ENCODE measurements at regions not wholly inside any gene's neighbourhood (a gene's known extent, or its start where the extent isn't known, plus 50 kb on each side); places are given as distances from the start of the nearest gene placed in this dataset.

DNA sequence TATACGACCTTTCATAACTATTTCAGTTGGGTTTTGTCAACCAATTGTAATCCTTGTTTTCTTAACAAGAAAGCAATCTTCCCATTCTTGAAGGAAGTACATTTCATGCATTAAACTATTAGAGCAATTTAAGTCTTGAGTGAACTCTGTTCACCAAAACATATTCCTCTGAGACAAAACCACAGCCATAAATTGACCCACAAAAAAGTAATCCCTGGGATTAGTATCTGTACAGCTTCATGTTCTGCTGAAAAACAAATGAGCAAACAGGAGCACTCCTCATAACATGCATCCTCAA, 207.0 kb upstream of the PDE5A start:
- no peak for DNase-seq (ENCODE audit: low read depth)
- no peak for TF ChIP-seq CTCF (IDR thresholded peaks at IDR 0.05; ENCODE audit: control insufficient read depth, extremely low read depth, insufficient read depth)
- H3K4me3 ChIP-seq (ENCODE audit: low read depth, low read length) = no peak overlapping the region

DNA sequence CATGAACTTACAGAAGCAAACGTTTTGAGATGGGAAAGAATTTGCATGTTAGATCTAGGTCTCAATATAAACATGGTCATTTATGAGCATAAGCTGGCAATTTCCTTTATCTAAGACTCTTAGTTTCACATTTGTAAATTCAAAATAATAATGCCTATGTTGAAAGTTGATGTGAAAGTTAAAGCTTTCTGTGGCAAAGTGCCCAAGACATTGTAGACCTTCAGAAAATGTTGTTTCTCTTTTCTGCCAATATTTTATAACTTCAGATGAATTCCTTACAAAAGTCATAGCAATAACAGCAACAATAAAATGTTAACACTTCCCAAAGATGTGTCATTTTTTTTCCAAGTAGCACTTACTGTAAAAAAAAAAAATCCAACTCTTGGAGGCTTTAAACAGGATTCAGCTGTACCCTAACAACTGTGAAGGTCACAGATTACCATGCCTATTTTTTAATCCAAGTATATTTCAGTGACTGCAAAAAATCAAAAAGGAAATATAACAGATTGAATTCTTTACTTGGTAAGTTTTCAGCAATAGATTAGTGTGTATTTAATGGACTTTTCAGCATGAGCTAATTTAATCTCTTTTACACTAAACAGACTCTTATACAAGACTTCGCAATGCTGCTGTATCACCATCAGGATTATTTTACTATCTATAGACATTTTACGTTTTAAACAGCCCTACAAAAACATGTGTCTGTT, 206.5 kb upstream of the PDE5A start:
- TF ChIP-seq CTCF (IDR thresholded peaks at IDR 0.05; ENCODE audit: control insufficient read depth, extremely low read depth, insufficient read depth) = no peak
- no peak overlapping the region for H3K4me3 ChIP-seq (ENCODE audit: low read depth, low read length)
- no peak for DNase-seq (ENCODE audit: low read depth)

DNA sequence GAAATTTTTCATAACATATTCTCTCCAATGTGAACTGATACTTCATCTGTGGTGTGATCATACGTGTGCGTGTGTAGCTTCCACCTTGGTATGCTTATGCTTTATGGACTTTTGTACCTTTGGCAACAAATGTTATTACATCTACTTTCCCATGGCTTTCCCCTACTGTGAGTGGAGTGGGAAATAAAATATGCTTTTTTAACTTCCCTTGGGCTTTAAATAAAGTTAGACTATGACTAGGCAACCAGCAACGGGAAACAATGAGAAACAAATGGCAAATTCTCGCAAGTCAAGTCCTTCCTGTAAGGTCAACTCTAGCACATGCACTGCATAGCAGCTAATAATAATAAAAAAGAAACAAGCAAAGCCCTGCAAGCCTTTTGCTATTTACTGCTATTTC, 205.0 kb upstream of the PDE5A start:
- no peak overlapping the region for H3K4me3 ChIP-seq (ENCODE audit: low read depth, low read length)
- TF ChIP-seq CTCF (IDR thresholded peaks at IDR 0.05; ENCODE audit: control insufficient read depth, extremely low read depth, insufficient read depth) = no peak
- DNase-seq (ENCODE audit: low read depth) = no peak

DNA sequence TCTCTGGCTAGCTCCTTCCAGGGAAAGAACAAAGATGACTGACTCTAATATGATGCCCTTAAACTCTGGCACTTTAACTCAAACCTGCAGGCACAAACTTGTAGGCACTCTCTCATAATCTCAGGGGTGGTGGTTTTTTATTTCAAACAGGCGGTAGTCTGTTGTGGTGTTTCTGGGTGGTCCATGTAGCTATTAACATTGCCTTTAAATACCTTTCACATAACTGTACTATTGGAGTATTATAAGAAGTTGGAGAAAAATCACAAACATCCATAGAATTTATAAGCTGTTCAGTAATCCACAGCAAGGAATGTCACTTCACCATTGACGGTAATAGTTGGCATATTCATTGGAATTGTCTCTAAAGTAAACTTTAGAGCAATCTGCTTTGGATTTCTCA, 204.2 kb upstream of the PDE5A start:
- no peak for DNase-seq (ENCODE audit: low read depth)
- TF ChIP-seq CTCF (IDR thresholded peaks at IDR 0.05; ENCODE audit: control insufficient read depth, extremely low read depth, insufficient read depth) = no peak
- H3K4me3 ChIP-seq (ENCODE audit: low read depth, low read length) = no peak overlapping the region

DNA sequence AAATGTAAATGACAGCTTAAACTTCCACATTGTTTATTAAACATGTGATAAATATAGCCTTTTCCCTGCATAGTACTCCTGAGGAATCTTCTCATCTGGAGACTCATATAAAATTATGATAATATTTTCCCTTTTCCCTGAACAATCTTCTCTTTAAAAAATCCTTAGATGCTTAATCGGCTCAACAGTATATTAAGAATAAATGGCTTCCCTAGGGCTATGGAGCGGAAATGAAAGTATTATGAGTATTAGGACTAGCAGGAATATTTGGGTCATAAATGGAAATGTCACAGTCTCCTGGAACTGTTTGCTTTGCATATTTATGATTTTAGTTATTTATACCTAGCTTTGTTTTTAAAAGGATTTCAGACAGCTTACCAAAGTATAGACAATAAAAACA, 200.7 kb upstream of the PDE5A start:
- no peak for DNase-seq (ENCODE audit: low read depth)
- TF ChIP-seq CTCF (IDR thresholded peaks at IDR 0.05; ENCODE audit: control insufficient read depth, extremely low read depth, insufficient read depth) = no peak
- no peak overlapping the region for H3K4me3 ChIP-seq (ENCODE audit: low read depth, low read length)

DNA sequence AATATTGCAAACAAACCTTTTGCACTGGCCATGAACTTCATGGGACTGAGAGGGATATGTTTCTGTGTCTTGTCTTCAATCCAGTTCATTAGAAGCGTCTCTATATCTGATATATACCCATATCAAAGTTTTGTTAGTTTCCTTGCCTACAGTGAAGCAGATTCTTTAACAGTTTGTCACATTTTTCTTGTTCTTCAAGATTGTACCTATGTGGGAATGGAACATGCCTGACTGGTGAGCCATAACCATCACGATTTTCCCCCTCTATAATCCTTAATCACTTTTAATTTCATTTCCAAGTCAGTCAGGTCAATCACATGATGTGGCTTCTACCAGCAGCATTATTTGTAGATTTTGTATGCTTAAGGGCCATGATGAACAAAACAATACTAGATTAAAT, 197.1 kb upstream of the PDE5A start:
- DNase-seq (ENCODE audit: low read depth) = no peak
- no peak for TF ChIP-seq CTCF (IDR thresholded peaks at IDR 0.05; ENCODE audit: control insufficient read depth, extremely low read depth, insufficient read depth)
- H3K4me3 ChIP-seq (ENCODE audit: low read depth, low read length) = no peak overlapping the region

DNA sequence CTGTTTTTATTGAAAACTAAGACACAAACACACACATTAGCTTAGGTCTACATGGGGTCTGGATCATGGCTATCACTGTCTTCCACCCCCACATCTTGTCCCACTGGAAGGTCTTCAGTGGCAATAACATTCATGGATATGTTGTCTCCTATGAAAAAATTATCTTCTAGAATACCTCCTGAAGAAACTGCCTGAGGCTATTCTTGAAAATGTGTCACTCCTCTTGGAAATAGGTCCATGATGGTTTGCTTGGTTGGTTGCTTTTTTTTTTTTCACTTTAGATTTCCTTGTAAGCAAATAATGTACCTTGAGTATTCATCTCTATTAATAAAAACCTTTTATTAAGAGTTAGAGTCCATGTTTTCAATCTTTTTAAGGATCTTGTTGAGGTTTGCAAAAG, 195.3 kb upstream of the PDE5A start:
- DNase-seq (ENCODE audit: low read depth) = no peak
- no peak for TF ChIP-seq CTCF (IDR thresholded peaks at IDR 0.05; ENCODE audit: control insufficient read depth, extremely low read depth, insufficient read depth)
- no peak overlapping the region for H3K4me3 ChIP-seq (ENCODE audit: low read depth, low read length)
